Right lobe of liver (tissue), 6 donors: ENCODE measurements at regions not wholly inside any gene's neighbourhood (a gene's known extent, or its start where the extent isn't known, plus 50 kb on each side); places are given as distances from the start of the nearest gene placed in this dataset.
"Not testable (repeated sequence)": the region's sequence is repeated elsewhere in the genome, so short reads cannot be mapped to it uniquely, and the experiment has no call there.

Source experiments
- ATAC-seq, 4 donors: fragments of 200-7000 bp; cut with Tn5 transposase; one replicate each; pipeline ENCODE4 v1.9.1; 2020; ENCODE audit warnings: mild to moderate bottlenecking in 4 of 4, moderate library complexity in 4 of 4
- DNase-seq, 3 donors: peaks; one replicate each; pipeline ENCODE4 v3.0.0-alpha.2; 2020
- H3K27ac ChIP-seq, 3 donors: fragments of 200-600 bp; one replicate each; pipeline ENCODE4 v1.8.0; 2022
- H3K27me3 ChIP-seq, 2 donors: fragments of 200-600 bp; one replicate each; pipeline ENCODE4 v1.8.0; 2022
- H3K36me3 ChIP-seq, 4 donors: fragments of 200-600 bp; sonication (generic) in 1 of 4; one replicate each; pipeline versions ENCODE4 v1.5.1 to v1.8.0; 2017 to 2022; ENCODE audit warnings: control low read depth in 1 of 4
- H3K4me1 ChIP-seq, 4 donors: fragments of 200-600 bp; sonication (generic) in 1 of 4; one replicate each; pipeline versions ENCODE4 v1.5.1 to v1.8.0; 2017 to 2022; ENCODE audit warnings: control low read depth in 1 of 4
- H3K4me3 ChIP-seq, 3 donors: fragments of 200-600 bp; one replicate each; pipeline ENCODE4 v1.8.0; 2022
- H3K9me3 ChIP-seq, 4 donors: fragments of 200-600 bp; sonication (generic) in 1 of 4; one replicate each; pipeline versions ENCODE4 v1.5.1 to v1.8.0; 2017 to 2022; ENCODE audit warnings: control low read depth in 1 of 4
- POLR2A ChIP-seq: fragments of 450-650 bp; IDR thresholded peaks from one replicate; pipeline ENCODE4 v1.6.1; 2017; ENCODE audit warnings: antibody characterized with exemption, mild to moderate bottlenecking
- WGBS: methylation state at CpG from one replicate; pipeline ENCODE4 v1.1.6; 2018; ENCODE audit warnings: low coverage, low lambda C conversion rate; ENCODE audit not compliant: insufficient coverage; ENCODE audit errors: missing lambda C conversion rate; 5-methylcytosine and 5-hydroxymethylcytosine counted together
- intact Hi-C, 2 donors: fragments of 100-400 bp; cut with DNase I; formaldehyde crosslinking; loops; one replicate each; pipeline versions ENCODE4 v1.11.2 to v1.14.1; 2022
- TF ChIP-seq, protein P1 (sequence below), 4 donors: fragments of 200-600 bp in 3 of 4; fragments of 450-650 bp in 1 of 4; IDR thresholded peaks; one replicate each; pipeline versions ENCODE4 v1.5.1 to v1.8.0; 2016 to 2022; ENCODE audit warnings: antibody characterized with exemption in 4 of 4, mild to moderate bottlenecking in 2 of 4
- donor health status: DM: no; HTN: yes; CAD: no.
- donor health status: DM: no; HTN: no; CAD: no.
- donor health status: DM: no; HTN: no; CAD: no.
- donor health status: DM: no; HTN: yes; CAD: no.
- donor health status: DM: no; HTN: yes; CAD: no.

DNA sequence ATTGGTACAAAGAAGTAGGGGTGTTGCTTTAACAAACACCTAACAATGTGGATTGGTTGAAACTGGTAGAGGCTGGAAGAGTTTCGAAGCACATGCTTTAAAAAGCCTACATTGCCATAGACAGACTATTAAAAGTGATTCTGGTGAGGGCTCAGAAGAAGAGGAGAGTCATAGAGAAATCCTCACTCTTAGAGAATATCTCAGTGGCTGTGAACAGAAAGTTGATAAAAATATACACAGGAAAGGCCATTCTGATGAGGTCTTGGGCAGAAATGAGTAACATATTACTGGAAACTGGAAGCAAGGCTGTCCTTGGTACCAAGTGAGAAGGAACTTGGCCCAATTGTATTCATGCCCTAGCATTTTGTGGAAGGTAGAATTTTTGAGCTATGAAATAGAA lies 173.7 kb upstream of the CRBN start:
- ATAC-seq: no peak
- Histone ChIP-seq H3K27me3 (no peaks in the 10 kb centered on the region), H3K4me3 (no peak overlapping the region), H3K36me3 (no peaks in the 10 kb centered on the region), H3K27ac (no peak overlapping the region), H3K9me3 (no peaks in the 10 kb centered on the region), H3K4me1 (no peaks in the 10 kb centered on the region)
- 44% methylated on average over 1 of the region's 1 CpG for WGBS
- TF ChIP-seq POLR2A: no peak
- TF ChIP-seq, protein P1, sequence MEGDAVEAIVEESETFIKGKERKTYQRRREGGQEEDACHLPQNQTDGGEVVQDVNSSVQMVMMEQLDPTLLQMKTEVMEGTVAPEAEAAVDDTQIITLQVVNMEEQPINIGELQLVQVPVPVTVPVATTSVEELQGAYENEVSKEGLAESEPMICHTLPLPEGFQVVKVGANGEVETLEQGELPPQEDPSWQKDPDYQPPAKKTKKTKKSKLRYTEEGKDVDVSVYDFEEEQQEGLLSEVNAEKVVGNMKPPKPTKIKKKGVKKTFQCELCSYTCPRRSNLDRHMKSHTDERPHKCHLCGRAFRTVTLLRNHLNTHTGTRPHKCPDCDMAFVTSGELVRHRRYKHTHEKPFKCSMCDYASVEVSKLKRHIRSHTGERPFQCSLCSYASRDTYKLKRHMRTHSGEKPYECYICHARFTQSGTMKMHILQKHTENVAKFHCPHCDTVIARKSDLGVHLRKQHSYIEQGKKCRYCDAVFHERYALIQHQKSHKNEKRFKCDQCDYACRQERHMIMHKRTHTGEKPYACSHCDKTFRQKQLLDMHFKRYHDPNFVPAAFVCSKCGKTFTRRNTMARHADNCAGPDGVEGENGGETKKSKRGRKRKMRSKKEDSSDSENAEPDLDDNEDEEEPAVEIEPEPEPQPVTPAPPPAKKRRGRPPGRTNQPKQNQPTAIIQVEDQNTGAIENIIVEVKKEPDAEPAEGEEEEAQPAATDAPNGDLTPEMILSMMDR (IDR thresholded peaks at IDR 0.05): no peak
- intact Hi-C loops: no loop called here
- no peak for DNase-seq

DNA sequence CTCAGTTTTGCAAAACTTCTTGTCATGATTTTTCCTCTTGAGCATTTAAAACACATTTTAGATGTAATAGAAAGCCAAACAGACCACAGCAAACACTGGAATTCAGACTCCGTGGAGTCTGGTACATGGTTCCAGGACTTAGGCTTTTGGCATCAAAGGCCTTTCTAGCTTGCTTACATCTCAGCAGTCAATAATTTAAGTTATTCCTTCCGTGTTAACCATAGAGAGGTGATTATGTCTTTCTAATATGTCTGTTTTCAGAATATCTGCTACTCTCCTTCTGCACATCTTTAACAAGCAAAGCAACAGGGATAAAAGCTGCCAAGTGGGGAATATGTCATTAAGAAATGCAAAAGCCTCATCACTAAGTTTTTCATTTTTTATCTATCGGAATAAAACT lies 171.7 kb upstream of the CRBN start:
- ATAC-seq (no peak), DNase-seq (no peak)
- Histone ChIP-seq H3K9me3 (no peaks in the 10 kb centered on the region), H3K36me3 (no peaks in the 10 kb centered on the region), H3K27me3 (no peaks in the 10 kb centered on the region), H3K27ac (no peak overlapping the region), H3K4me3 (no peak overlapping the region), H3K4me1 (no peaks in the 10 kb centered on the region)
- TF ChIP-seq, protein P1 (IDR thresholded peaks at IDR 0.05): no peak
- TF ChIP-seq POLR2A: no peak
- WGBS: 53% methylated on average over 3 of the region's 3 CpGs
- intact Hi-C loops: no loop called here

DNA sequence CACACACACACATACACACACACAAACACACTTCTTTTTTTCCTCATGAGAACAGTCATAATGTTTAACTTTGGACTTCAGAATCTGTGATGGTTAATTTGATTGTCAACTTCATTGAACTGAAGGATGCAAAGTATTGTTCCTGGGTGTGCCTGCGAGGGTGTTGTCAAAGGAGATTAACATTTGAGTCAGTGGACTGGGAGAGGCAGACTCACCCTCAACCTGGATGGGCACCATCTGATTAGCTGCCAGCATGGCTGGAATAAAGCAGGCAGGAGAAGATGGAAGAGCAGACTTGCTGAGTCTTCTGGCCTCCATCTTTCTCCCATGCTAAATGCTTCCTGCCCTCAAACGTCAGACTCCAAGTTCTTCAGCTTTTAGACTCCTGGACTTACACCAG lies 167.6 kb upstream of the CRBN start:
- 57% methylated on average over 1 of the region's 2 CpGs for WGBS
- H3K27ac ChIP-seq, H3K9me3 ChIP-seq, H3K4me3 ChIP-seq, H3K36me3 ChIP-seq, H3K27me3 ChIP-seq, ATAC-seq, DNase-seq, intact Hi-C loops, H3K4me1 ChIP-seq: not testable (repeated sequence)

DNA sequence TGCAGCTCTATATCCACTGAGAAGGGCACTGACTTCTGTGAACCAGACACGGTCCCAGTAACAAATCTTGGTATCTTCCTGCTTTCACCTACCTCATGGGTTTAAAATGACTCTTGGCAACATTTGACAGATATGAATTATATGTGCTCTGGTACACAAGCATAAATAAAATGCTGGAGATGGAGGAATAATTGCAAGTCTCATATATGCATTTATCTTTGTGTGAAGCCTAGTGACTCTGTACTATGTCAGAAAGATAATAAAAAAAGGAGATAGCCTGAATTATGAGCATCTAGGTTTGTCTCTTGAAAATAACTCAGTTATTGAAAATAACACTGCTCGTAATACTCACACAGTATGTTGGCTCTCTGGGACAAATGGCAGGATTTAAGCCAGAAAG lies 167.1 kb upstream of the CRBN start:
- no peak overlapping the region for H3K4me3 ChIP-seq
- intact Hi-C loops: no loop called here
- no peaks in the 10 kb centered on the region for H3K36me3 ChIP-seq
- no peak overlapping the region for H3K27ac ChIP-seq
- no peaks in the 10 kb centered on the region for H3K27me3 ChIP-seq
- WGBS: 36% methylated on average over 2 of the region's 2 CpGs
- DNase-seq (no peak), ATAC-seq (no peak)
- no peaks in the 10 kb centered on the region for H3K9me3 ChIP-seq
- TF ChIP-seq, protein P1 (IDR thresholded peaks at IDR 0.05): no peak
- no peak for TF ChIP-seq POLR2A
- H3K4me1 ChIP-seq: no peaks in the 10 kb centered on the region

DNA sequence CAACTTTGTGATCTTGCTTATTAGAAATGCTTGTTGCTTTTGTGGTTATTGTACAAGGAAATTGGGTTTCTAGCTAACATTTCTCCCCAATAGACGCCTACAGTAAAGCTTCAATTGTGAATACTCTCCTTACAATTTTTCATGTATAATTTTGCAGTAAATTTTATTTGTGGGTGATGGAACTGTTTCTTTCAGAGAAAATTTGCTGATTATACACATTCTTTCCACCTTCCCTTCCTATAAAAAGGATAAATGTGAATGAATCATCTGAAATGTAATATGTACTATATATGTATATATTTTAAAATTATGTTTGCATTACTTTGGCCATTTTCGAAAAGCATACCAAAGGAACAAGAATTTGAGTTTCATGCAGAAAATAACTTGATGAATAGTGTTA lies 162.7 kb upstream of the CRBN start:
- Histone ChIP-seq H3K27ac (no peak overlapping the region), H3K27me3 (no peaks in the 10 kb centered on the region), H3K4me3 (no peak overlapping the region), H3K36me3 (no peaks in the 10 kb centered on the region), H3K9me3 (no peaks in the 10 kb centered on the region), H3K4me1 (no peaks in the 10 kb centered on the region)
- TF ChIP-seq, protein P1 (IDR thresholded peaks at IDR 0.05): no peak
- no peak for TF ChIP-seq POLR2A
- ATAC-seq: no peak
- 42% methylated on average over 2 of the region's 2 CpGs for WGBS
- intact Hi-C loops: no loop called here
- no peak for DNase-seq
